Limb (tissue), 2 donors: ENCODE measurements at regions not wholly inside any gene's neighbourhood (a gene's known extent, or its start where the extent isn't known, plus 50 kb on each side); places are given as distances from the start of the nearest gene placed in this dataset.
"Not testable (repeated sequence)": the region's sequence is repeated elsewhere in the genome, so short reads cannot be mapped to it uniquely, and the experiment has no call there.

ENCODE experiments used
- DNase-seq, 2 donors: peaks; one replicate each; pipeline ENCODE4 v3.0.0-alpha.2; 2016; ENCODE audit errors: extremely low spot score in 2 of 2

DNA sequence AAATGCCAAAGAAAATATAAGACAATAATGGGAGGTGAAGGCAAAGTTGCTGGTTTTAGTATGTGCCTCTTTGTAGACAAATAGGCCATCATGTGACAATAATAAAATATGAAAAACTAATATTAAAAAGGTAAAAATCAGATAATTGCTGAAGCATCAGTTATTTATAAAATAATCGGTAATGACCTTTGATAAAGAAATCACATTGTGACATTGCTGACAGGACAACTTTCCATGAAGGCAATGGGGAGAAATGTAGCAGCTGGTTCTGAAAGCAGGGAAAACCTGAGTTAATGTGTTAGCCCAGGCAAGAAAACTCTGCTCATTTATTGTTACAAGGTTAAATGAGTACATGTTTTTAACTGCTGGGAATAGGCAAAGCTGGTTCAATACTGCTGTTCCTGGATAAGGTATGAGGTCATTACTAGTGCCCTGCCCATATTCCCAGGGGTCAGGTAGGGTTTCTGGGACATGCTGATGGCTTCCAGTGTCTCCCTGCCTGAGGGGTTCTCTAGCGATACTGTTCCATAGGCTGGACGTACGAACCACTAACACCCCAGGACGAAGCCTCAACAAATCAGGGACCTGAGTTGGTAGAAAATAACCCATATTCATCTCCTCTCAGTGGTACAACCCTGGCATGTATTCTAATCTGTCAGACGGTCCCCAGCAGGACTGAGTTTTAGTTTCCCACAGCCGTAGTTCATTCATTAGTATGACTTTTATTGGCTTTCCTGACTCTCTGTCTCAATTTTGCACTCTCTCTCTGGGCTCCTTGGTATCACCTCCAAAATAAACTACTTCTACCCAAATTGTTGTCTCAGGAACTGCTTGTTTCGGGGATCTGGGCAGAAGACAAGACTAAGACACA is 355.9 kb downstream of the TXNL1 start:
- no peak for DNase-seq

DNA sequence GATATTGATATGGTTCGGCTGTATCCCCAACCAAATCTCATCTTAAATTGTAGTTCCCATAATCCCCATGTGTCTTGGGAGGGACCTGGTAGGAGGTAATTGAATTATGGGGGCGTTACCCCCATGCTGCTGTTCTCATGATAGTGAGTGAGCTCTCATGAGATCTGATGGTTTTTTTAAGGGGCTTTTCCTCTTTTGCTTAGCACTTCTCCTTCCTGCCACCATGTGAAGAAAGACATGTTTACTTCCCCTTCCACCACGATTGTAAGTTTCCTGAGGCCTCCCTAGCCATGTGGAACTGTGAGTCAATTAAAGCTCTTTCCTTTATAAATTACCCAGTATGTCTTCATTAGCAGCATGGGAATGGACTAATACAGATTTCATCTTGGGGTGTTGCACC is 358.6 kb downstream of the TXNL1 start:
- DNase-seq: not testable (repeated sequence)

DNA sequence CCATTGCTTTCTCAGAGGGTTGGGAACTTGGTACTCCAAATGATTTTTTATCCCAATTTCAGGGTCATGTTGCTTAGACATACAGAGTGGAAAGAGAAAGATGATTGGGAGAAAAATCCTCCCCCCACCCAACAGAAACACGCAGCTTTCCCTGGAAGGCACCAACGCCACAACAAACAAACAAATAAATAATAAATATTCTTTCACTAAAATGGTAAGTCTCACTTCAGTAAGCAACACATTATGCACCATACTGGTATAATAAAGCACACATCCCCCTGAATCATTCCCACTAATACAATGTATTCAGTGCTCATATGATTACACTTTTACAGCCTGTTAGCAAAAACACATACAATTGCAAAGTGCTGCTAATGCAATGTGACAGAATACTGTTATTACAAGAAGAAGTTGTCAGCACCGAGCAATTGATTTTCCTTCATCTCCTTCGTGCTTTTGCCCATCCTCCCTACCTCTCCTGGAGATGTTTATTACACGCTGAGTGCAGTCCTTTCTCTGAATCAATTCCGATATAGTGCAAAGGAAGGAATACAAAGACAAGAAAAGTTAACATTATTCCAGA is 359.9 kb downstream of the TXNL1 start:
- no peak for DNase-seq

DNA sequence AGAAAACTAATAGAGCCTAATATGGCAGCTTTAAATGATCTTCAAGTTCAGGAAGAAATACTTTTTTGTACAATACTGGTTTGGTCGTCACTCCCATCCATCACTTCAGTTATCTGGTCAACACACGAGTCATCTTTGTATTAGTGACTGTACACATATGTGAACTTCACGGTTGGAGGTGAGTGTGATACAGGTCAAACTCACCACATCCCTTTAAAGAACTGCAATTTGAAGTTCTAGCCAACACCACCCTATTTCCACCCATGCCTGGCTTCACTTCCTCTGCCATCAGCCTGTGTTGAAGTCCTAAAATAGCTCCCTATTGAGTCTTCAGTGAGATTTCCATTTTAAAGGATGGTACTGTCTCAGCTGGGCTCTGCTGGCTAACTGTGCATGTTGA is 361.9 kb downstream of the TXNL1 start:
- no peak for DNase-seq

DNA sequence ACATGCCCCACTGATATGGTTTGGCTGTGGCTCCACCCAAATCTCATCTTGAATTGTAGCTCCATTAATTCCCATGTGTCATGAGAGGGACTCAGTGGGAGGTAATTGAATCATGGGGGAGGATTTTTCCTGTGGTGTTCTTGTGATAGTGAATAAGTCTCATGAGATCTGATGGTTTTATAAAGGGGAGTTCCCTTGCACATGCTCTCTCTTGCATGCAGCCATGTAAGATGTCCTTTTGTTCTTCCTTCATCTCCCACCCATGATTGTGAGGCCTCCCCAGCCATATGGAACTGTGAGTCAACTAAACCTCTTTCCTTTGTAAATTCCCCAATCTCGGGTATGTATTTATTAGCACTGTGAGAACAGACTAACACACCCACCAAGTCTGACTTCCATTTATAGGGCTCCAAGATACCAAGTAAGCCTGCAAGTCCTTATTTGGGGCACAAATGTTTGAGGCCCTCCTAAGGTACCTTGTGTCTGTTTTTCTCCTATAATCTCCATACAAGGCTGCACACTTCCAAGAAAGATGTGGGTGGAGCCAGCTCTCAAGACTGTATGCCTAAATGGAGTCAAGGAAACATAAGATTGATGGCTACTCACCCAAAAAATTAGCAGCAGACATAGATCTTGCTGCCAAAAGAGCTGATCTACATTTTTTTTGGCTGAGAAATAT is 364.7 kb downstream of the TXNL1 start:
- DNase-seq: no peak

DNA sequence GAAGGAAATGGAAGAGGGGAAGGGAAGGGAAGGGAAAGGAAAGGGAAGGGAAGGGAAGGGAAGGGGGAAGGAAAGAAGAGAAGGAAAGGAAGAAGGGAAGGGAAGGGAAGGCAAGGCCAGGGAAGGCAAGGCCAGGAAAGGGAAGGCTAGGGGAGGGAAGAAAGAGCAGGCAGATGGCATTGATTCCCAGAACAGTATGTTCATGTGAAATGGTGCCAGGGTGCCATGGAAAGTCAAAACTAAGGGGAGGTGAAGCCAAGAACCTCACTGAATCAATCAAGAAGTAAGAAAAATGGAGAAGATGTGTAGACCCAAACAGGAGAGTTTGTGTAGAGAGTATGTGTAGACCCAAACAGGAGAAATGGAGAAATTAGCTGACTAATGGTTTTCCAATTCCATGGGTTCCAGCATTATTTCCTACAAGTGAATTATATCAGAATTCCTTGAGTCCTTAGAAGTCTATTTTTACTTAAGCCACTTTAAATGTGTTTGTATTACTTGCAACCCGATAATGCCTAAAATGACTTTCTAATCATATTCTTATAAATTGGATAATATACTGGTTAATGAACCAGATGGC is 367.6 kb downstream of the TXNL1 start:
- no peak for DNase-seq

DNA sequence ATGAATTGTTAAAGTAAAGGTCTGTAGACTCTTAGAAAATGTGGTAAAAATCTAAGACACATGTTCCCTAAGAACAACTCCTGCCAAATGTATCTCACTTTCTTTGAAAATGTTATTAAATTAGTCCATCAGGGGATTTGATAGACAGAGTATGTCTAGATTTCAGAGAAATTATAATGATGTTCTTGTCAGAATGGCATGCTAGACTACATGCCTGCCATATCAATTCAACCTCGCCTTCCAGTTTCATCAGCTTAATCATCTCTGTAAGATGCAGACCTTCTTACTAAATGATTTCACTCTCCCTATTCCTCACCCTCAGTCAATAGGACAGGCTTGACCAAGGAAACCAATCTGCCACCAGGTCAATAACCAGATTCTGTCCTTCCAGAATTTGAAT is 368.4 kb downstream of the TXNL1 start:
- no peak for DNase-seq

DNA sequence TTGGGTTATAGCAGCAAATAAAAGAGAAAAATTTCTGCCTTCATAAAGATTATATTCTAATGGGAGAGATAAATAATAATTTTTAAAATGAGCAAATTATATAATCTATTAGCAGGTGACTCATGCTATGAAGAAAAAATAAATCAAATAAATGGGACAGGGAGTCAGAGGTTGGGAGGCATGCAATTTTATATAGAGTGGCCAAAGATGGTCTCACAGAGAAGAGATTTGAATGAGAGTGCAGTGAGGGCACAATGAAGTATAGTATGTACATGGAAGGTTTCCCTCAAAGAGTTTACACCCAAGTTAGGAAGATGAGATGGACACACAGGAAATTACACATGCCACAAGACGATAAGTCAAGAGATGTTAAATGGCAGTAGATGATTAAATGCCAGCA is 369.4 kb downstream of the TXNL1 start:
- DNase-seq: no peak

DNA sequence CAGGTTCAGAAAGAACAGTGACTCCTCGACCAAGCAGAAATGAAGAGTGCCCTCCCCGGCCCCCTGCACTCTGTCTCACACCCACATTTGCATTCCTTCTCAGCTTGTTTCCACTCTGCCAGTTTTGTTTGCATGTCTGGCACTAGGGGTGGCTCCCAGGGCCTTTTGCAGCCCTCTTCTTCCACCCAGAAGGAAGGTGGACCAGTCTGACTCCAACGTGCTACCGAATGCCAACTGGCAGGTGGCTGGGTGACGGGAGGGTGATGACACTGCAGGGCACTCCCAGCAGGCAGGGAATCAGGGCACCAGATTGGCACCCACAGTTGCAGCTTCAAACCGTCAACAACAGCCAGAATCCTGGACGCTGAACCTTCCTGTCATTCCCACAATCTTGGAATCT is 371.1 kb downstream of the TXNL1 start:
- no peak for DNase-seq

DNA sequence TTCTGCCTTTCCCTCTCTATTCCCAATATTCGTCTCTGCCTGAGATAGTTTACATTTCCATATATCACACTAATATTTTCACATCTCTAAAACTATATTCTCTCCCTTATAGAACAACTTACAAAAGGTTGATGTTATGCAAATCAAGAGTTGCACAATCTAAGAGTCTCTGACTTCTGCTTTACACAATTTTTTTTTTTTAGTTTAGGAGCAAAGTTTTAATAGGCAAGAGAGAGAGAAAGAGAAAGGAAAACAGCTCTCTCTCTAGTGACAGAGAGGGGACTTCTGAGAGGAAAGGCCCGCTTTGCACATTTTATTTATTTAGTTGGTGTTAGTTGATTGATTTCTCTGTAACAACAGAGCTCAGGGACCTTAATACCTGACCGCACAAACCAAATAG is 380.2 kb downstream of the TXNL1 start:
- DNase-seq: no peak

DNA sequence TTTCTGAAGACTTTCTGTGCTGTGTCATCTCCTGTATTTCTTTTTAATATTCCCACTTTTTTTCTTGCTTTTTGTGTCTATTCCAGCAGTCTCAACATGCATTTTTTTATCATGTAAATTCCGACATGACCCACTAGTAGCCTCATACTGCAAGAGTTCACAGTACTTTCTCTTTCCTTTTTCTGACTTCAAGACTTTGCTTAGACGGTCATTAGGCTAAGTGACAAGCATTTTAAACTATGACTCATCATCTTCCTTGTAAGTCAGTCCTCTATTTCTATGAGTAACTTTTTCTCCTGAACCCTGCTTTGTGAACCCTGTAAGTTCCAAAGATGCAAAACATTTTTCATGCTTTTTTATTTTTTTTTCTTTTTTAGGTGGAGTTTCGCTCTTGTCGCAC is 381.2 kb downstream of the TXNL1 start:
- DNase-seq: no peak

DNA sequence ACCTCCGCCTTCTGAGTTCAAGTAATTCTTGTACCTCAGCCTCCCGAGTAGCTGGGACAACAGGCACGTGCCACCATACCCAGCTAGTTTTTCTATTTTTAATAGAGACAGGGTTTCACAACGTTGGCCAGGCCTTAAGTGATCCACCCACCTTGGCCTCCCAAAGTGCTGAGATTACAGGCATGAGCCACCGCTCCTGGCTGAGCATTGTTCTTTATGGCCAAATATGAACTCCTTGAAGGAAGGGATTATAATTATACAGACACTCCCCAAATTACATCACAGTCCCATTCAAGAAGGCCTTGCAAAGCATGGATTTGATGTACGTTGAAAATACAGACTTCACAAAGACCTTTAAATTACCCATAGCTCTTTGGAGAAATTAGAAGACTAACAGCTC is 381.7 kb downstream of the TXNL1 start:
- no peak for DNase-seq

DNA sequence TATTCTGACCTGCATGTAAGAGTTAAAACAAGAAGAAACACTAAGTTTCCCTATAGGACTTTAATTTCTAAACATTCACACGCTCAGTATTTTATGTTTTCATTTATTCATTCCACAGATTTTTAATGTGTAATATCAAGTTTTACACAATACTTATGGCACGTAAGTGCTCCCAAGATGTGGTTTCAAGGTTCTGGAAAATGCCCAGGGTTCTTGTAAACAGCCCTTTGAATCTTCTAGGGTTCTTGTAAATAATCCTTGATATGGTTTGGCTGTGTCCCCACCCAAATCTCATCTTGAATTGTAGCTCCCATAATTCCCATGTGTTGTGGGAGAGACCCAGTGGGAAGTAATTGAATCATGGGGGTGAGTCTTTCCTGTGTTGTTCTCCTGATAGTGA is 383.0 kb downstream of the TXNL1 start:
- DNase-seq: no peak

DNA sequence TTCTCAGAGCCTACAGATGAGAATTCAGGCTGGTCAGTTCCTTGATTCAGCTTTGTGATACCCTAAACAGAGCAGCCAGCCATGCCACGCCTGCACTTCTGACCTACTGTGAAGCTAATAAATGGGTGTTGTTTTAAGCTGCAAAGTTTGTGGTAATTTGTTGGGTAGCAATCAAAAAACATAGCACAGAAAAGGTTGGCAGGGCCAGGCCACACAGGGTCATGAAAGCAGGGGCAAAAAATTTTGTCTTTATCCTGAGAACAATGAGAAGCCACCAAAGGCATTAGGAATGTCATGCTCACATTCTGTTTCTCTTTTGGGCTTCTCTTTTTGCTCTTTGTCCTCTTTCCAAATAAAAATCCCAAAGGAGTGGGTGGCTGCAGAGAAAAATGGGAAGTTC is 385.9 kb downstream of the TXNL1 start:
- no peak for DNase-seq

DNA sequence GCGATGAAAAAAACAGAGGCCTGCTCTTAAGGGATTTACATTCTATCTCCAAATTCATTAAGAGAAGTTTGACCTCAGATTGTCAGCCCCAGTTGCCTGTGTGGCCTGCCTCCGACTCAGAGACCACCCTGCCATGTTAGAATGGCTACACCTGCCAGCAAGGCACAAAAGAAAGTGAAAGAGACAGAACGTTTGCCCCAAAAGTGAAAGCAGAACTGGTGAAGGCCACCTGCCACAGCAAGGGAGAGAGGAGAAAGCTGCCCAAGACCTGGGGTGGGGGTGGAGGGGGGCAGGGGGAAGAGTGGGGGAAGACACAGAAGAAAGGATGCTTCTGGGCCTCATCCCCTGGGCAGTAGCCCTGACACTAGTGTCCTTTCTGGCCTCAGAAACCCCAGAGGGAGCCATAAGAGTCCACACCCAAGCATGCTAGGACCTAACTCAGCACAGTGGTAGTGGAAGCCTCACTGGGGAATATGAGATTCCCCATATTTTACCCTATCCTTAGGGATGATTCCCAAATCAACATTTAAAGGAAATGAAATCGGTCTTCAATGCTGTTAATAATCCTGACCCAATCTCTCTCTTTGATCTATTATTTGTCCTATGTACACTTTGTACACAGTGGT is 389.7 kb downstream of the TXNL1 start:
- DNase-seq: no peak

DNA sequence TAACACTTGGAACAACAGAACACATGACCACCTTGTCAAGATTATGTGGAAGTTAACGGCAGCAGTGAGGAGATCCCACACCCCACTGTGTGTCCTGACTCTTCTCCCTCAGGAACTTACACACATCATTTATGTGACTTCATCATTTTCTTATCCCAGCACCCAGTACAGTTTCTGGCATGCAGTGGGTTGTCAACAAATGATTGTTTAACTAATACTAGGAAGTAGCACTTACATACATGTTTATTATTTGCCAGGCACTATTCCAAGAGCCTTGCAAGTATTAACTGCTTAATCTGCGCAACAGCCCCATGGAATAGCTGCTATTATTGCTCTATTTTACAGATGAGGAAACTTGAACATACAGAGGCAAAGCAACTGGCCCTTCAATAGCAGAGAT is 391.5 kb downstream of the TXNL1 start:
- DNase-seq: no peak

DNA sequence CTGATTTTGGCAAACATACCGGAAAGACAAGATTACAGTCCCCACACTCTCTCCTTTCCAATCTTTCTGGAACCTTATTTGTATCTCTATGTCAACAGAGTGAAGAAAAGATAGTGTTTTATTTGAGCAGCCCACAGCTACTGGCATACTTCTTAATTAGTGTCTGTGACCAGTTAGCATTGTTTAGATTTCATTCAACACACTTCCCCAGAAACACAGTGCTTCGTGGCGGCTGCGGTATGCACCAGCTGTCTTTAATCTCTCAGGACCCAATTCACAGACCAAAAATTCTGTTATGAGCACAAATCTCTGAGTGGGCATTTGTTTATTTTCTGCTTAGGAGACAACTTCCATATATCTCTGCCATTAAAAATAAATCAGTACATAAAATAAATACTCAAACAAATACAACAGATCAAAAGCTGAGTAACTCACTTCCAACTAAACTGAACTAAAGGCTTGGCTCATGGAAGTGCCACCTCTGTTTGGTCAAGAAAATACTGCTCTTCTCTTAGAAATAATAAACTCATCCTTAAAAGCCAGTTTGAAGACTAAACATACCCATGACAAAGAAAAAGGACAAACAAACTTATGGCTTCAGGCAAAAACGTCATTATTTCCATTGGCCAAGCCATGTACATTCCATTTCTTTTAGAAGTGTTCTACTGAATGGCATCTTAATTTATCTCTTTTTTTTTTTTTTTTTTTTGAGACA is 392.4 kb downstream of the TXNL1 start:
- DNase-seq: no peak

DNA sequence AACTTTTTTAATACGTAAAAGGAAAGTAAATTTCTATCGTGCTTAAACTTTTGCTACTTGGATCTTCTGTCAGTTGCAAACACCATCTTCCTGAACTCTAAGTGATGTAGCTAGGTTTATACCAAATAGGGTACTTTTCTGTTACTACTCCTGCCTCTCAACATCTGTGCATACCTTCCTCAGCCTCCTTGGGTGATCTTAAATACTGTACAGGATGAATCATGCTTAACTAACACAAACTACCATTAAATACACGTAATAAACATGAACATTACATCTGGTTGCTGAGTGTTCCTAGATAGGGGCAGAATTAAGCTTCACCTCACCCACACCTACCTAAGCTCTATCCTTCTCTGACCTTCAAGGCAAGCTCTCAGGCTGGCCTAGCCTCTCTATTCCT is 398.0 kb downstream of the TXNL1 start:
- DNase-seq: no peak

DNA sequence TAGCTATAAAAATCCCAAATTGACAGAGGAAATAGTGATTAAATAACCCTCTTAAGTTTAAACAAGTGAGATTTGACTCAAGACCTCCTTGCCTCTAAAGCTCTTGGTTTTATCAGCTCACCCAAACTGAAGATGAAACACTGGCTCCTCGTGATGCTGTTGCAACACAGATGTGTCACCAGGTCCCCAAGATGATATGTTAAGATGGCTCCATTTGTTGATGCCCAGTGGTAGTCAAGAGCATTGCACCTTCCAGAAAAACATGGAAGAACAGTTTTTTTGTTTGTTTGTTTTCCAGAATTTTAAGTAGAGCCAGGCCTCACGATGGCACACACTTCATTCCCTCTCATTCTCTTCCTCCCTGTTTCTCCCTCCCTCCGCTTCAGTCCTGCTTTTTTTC is 399.8 kb downstream of the TXNL1 start:
- DNase-seq: no peak

DNA sequence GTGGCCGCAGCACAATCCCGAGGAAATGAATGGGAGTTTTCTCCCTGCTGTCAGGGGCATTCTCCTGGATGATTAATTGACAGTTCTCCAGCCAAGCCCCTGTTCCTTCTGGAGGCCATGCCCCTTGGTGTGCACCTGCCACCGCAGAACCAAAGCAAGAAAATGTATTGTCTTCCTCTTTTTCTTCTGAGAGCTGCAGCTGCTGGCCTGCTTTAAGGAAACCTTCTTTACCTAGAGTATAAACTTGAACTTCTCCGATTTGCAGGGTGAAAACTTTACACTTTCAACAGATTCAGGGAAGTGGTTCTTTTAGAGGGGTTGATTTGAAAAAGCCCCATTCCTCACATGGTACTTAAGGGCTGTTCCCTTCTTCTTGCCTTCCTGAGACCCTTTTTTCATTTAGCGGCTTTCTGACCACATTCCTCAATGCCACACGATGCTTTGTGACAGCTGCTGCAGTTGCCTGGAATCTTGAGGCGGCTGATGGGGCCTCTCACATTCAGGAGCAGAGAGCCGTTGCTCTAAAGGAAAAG is 402.8 kb downstream of the TXNL1 start:
- DNase-seq: peak; percentile 45 to 56

DNA sequence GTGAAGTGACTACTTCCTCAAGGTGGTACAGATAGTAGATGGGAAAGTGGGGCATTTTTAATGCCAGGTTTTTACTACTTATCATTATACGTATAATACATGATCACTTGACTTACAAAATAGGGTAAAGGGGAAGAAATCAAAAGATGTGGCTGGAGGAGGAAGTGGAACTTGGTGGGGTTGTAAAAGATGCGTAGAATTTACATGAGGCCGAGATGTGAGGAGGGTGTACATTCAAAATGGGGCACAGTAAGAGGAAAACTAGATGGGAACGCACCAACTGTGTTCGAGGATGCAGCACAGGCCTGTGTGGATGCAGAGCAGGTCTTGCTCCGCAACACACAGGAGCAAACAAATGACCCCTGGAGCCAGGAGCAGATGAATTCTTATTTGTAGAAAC is 403.3 kb downstream of the TXNL1 start:
- DNase-seq: no peak
